Hepatocyte (in vitro differentiated cells): ENCODE measurements at regions not wholly inside any gene's neighbourhood (a gene's known extent, or its start where the extent isn't known, plus 50 kb on each side); places are given as distances from the start of the nearest gene placed in this dataset.

ENCODE experiments used
- EZH2 ChIP-seq: fragments of 200-600 bp; sonication (generic); IDR thresholded peaks from 2 replicates; pipeline ENCODE4 v1.6.1; 2016; ENCODE audit warnings: antibody characterized with exemption, mild to moderate bottlenecking, borderline replicate concordance
- EZH2phosphoT487 ChIP-seq: fragments of 200-600 bp; sonication (generic); IDR thresholded peaks from one replicate; pipeline ENCODE4 v1.6.1; 2018; ENCODE audit warnings: antibody characterized with exemption, mild to moderate bottlenecking, low read depth, moderate library complexity; ENCODE audit not compliant: unreplicated experiment, severe bottlenecking
- TF ChIP-seq, protein P1 (sequence below): fragments of 200-600 bp; sonication (generic); IDR thresholded peaks from 2 replicates; pipeline ENCODE4 v1.5.1; 2016; ENCODE audit warnings: antibody characterized with exemption, mild to moderate bottlenecking; ENCODE audit not compliant: poor library complexity

DNA sequence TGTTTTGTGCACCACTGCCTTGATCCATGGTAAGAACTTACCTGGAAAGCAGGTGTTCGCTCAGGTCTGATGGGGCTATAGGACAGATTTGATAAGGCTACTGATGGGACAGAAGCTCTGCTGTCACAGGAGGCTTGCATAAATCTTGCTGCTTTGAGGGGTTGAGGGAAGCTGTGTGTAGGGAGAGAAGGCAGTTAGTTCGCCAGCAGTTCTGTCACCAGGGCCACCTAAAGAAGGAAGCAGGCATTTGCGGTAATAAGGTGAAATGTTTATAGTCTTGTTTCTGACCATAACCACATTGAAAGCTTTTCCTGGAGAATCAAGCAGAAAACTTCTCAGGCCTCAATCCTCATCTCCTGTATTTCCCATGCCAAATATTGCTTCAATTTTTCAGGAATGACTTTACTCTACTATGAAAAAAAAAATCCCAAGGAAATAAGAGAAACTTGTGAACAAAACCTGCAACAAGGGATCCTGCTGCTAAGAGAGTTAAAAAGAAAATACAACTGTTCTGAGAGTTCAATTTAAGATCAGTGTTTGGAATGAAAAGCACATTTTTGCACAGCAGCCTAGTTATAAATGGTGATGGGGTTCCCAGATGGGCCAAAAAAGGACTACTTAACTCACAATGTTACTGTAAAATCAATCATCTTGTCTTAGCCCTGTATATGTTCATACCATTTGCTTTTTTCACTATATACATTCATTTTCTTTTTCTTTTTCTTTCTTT lies 122.0 kb upstream of the RANBP3L start:
- TF ChIP-seq, protein P1, sequence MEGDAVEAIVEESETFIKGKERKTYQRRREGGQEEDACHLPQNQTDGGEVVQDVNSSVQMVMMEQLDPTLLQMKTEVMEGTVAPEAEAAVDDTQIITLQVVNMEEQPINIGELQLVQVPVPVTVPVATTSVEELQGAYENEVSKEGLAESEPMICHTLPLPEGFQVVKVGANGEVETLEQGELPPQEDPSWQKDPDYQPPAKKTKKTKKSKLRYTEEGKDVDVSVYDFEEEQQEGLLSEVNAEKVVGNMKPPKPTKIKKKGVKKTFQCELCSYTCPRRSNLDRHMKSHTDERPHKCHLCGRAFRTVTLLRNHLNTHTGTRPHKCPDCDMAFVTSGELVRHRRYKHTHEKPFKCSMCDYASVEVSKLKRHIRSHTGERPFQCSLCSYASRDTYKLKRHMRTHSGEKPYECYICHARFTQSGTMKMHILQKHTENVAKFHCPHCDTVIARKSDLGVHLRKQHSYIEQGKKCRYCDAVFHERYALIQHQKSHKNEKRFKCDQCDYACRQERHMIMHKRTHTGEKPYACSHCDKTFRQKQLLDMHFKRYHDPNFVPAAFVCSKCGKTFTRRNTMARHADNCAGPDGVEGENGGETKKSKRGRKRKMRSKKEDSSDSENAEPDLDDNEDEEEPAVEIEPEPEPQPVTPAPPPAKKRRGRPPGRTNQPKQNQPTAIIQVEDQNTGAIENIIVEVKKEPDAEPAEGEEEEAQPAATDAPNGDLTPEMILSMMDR, result no peak
- TF ChIP-seq EZH2, result no peak
- TF ChIP-seq EZH2phosphoT487, result no peak
